ENCODE measurements at regions not wholly inside any gene's neighbourhood (a gene's known extent, or its start where the extent isn't known, plus 50 kb on each side); places are given as distances from the start of the nearest gene placed in this dataset.

GRCh38 chr3:55242921-55243320 lies 244.2 kb downstream of the WNT5A start:
- TF ChIP-seq, protein P1, sequence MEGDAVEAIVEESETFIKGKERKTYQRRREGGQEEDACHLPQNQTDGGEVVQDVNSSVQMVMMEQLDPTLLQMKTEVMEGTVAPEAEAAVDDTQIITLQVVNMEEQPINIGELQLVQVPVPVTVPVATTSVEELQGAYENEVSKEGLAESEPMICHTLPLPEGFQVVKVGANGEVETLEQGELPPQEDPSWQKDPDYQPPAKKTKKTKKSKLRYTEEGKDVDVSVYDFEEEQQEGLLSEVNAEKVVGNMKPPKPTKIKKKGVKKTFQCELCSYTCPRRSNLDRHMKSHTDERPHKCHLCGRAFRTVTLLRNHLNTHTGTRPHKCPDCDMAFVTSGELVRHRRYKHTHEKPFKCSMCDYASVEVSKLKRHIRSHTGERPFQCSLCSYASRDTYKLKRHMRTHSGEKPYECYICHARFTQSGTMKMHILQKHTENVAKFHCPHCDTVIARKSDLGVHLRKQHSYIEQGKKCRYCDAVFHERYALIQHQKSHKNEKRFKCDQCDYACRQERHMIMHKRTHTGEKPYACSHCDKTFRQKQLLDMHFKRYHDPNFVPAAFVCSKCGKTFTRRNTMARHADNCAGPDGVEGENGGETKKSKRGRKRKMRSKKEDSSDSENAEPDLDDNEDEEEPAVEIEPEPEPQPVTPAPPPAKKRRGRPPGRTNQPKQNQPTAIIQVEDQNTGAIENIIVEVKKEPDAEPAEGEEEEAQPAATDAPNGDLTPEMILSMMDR (IDR thresholded peaks at IDR 0.05; ENCODE audit: low read depth, low read length, poor library complexity, severe bottlenecking) = no peak
- no peak for TF ChIP-seq EZH2phosphoT487 (IDR thresholded peaks at IDR 0.05; ENCODE audit: borderline replicate concordance, low read length)

All from DOHH2 (cell line).